Peyer's patch (tissue), 4 donors: ENCODE measurements at regions not wholly inside any gene's neighbourhood (a gene's known extent, or its start where the extent isn't known, plus 50 kb on each side); places are given as distances from the start of the nearest gene placed in this dataset.

Experiments
- CTCF ChIP-seq, 6 experiments: fragments of 450-650 bp in 4 of 6; fragments of 200-600 bp in 2 of 6; sonication (generic) in 1 of 6; IDR thresholded peaks; one replicate each; pipeline ENCODE4 v1.5.1; 2017 to 2019; ENCODE audit warnings: antibody characterized with exemption in 6 of 6, mild to moderate bottlenecking in 3 of 6, moderate library complexity in 1 of 6
- POLR2A ChIP-seq, 2 donors: fragments of 450-650 bp; IDR thresholded peaks; one replicate each; pipeline ENCODE4 v1.5.1; 2017; ENCODE audit warnings: antibody characterized with exemption in 2 of 2, mild to moderate bottlenecking in 2 of 2, moderate library complexity in 2 of 2

DNA sequence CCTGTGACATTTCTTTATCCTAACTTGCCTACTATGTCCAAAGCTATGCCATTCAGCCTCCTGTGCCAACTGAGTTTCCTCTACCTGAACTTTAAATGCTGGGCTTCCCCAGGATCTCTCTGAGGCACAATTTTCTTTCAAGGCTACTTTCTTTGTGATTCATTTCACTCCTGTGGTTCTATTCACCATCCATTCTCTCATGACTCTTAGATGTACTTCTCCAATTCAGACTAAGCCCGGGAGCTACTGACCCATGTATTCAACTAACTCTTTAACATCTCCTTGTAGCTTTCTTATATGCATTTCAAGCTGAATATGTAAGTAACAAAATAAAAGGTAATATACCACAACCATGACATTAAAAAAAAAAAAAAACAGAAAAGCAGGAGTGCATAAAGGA, 738.9 kb upstream of the USP15 start:
- TF ChIP-seq CTCF (IDR thresholded peaks at IDR 0.05) (no peak), POLR2A (IDR thresholded peaks at IDR 0.05) (no peak)
